ENCODE measurements at regions not wholly inside any gene's neighbourhood (a gene's known extent, or its start where the extent isn't known, plus 50 kb on each side); places are given as distances from the start of the nearest gene placed in this dataset.

- intact Hi-C loops (cut with DNase I, micrococcal nuclease): no loop called here
- ATAC-seq: no peak
Measured at GRCh38 chr4:83174844-83175414, 60.4 kb upstream of the PLAC8 start.

GRCh38 chr4:83172371-83172770 lies 57.8 kb upstream of the PLAC8 start:
- no peak for DNase-seq
- intact Hi-C loops (cut with DNase I, micrococcal nuclease): no loop called here
- no peak for ATAC-seq

More at GRCh38 chr4:83174844-83175414, 60.4 kb upstream of the PLAC8 start:
- DNase-seq: no peak

GRCh38 chr4:83171436-83172039 lies 57.0 kb upstream of the PLAC8 start:
- DNase-seq (no peak), ATAC-seq (no peak)
- intact Hi-C loops (cut with DNase I, micrococcal nuclease): no loop called here

GRCh38 chr4:83170952-83171399 lies 56.4 kb upstream of the PLAC8 start:
- DNase-seq: no peak
- intact Hi-C loops (cut with DNase I, micrococcal nuclease): no loop called here
- ATAC-seq: no peak
